HG03045 (cell line): ENCODE measurements at regions not wholly inside any gene's neighbourhood (a gene's known extent, or its start where the extent isn't known, plus 50 kb on each side); places are given as distances from the start of the nearest gene placed in this dataset.
"Not testable (repeated sequence)": the region's sequence is repeated elsewhere in the genome, so short reads cannot be mapped to it uniquely, and the experiment has no call there.

Source experiments
- ATAC-seq: cut with Tn5 transposase; IDR thresholded peaks from one replicate; pipeline ENCODE4 v1.9.1; 2021; ENCODE audit warnings: mild to moderate bottlenecking, moderate library complexity; ENCODE audit not compliant: unreplicated experiment

- ATAC-seq = no peak
These were observed 109.3 kb upstream of the IFNE start for GRCh38 chr9:21591221-21592062.

- ATAC-seq = no peak
These were observed 109.9 kb upstream of the IFNE start for GRCh38 chr9:21592063-21592338.

GRCh38 chr9:21597284-21597683 is 115.2 kb upstream of the IFNE start:
- no peak for ATAC-seq

GRCh38 chr9:21598749-21599148 is 116.6 kb upstream of the IFNE start:
- ATAC-seq = no peak

- ATAC-seq = no peak
These were observed 123.4 kb upstream of the IFNE start for GRCh38 chr9:21605489-21605931.

- no peak for ATAC-seq
These were observed 125.5 kb upstream of the IFNE start for GRCh38 chr9:21607576-21607975.

GRCh38 chr9:21608200-21608599 is 126.1 kb upstream of the IFNE start:
- ATAC-seq = no peak

GRCh38 chr9:21609506-21609905 is 127.4 kb upstream of the IFNE start:
- ATAC-seq = no peak

- ATAC-seq = no peak
These were observed 129.8 kb upstream of the IFNE start for GRCh38 chr9:21611891-21612290.

- ATAC-seq = no peak
These were observed 132.9 kb upstream of the IFNE start for GRCh38 chr9:21615018-21615417.

- no peak for ATAC-seq
These were observed 133.3 kb upstream of the IFNE start for GRCh38 chr9:21615446-21615845.

- ATAC-seq = no peak
These were observed 134.1 kb upstream of the IFNE start for GRCh38 chr9:21616082-21616778.

- ATAC-seq = no peak
These were observed 142.8 kb upstream of the IFNE start for GRCh38 chr9:21624675-21625644.

- no peak for ATAC-seq
These were observed 144.4 kb upstream of the IFNE start for GRCh38 chr9:21626493-21626892.

- not testable (repeated sequence) for ATAC-seq
These were observed 146.8 kb upstream of the IFNE start for GRCh38 chr9:21628954-21629353.

GRCh38 chr9:21634951-21635350 is 152.8 kb upstream of the IFNE start:
- ATAC-seq = no peak

- no peak for ATAC-seq
These were observed 156.0 kb upstream of the IFNE start for GRCh38 chr9:21638104-21638503.

GRCh38 chr9:21653091-21653490 is 149.3 kb upstream of the MTAP start:
- ATAC-seq = no peak

- no peak for ATAC-seq
These were observed 148.8 kb upstream of the MTAP start for GRCh38 chr9:21653589-21653988.

- ATAC-seq = no peak
These were observed 145.4 kb upstream of the MTAP start for GRCh38 chr9:21656776-21657674.
